Skeletal muscle satellite cell (primary cell): ENCODE measurements at regions not wholly inside any gene's neighbourhood (a gene's known extent, or its start where the extent isn't known, plus 50 kb on each side); places are given as distances from the start of the nearest gene placed in this dataset.

Source experiments
- H3K27me3 ChIP-seq: 2 replicates; pipeline ENCODE4 v1.7.0; 2013; ENCODE audit warnings: low read length; ENCODE audit not compliant: control insufficient read depth, insufficient read depth
- H3K36me3 ChIP-seq: 2 replicates; pipeline ENCODE4 v1.7.0; 2013; ENCODE audit warnings: mild to moderate bottlenecking, control low read depth, low read length; ENCODE audit not compliant: insufficient read depth
- H3K4me1 ChIP-seq: 2 replicates; pipeline ENCODE4 v1.7.0; 2013; ENCODE audit warnings: low read length; ENCODE audit not compliant: control insufficient read depth, insufficient read depth
- H3K4me2 ChIP-seq: 2 replicates; pipeline ENCODE4 v1.7.0; 2013; ENCODE audit warnings: mild to moderate bottlenecking, low read length
- H3K4me3 ChIP-seq: 2 replicates; pipeline ENCODE4 v1.7.0; 2013; ENCODE audit warnings: low read length
- H3K9ac ChIP-seq: 2 replicates; pipeline ENCODE4 v1.7.0; 2013; ENCODE audit warnings: mild to moderate bottlenecking, low read depth, low read length, moderate library complexity
- H3K9me3 ChIP-seq: replicated peaks from 2 replicates; pipeline ENCODE4 v1.7.0; 2013; ENCODE audit warnings: mild to moderate bottlenecking, control low read depth, low read length

- Histone ChIP-seq H3K9ac (no peak overlapping the region), H3K4me1 (no peaks in the 10 kb centered on the region), H3K27me3 (no peaks in the 10 kb centered on the region), H3K4me2 (no peak overlapping the region), H3K36me3 (no peaks in the 10 kb centered on the region), H3K9me3 (no peaks in the 10 kb centered on the region), H3K4me3 (no peak overlapping the region)
Measured at GRCh38 chr17:72530454-72530853, 409.6 kb downstream of the SOX9 start.

- Histone ChIP-seq H3K36me3 (no peaks in the 10 kb centered on the region), H3K9ac (no peak overlapping the region), H3K27me3 (no peaks in the 10 kb centered on the region)
Measured at GRCh38 chr17:72531729-72532128, 410.9 kb downstream of the SOX9 start.

GRCh38 chr17:72534265-72534664, 413.4 kb downstream of the SOX9 start:
- no peaks in the 10 kb centered on the region for H3K27me3 ChIP-seq
- no peaks in the 10 kb centered on the region for H3K4me1 ChIP-seq
- H3K9me3 ChIP-seq: no peaks in the 10 kb centered on the region
- H3K36me3 ChIP-seq: no peaks in the 10 kb centered on the region
- H3K9ac ChIP-seq: no peak overlapping the region
- no peak overlapping the region for H3K4me3 ChIP-seq
- H3K4me2 ChIP-seq: no peak overlapping the region

More at GRCh38 chr17:72531729-72532128, 410.9 kb downstream of the SOX9 start:
- no peaks in the 10 kb centered on the region for H3K9me3 ChIP-seq
- H3K4me3 ChIP-seq: no peak overlapping the region
- H3K4me1 ChIP-seq: no peaks in the 10 kb centered on the region
- H3K4me2 ChIP-seq: no peak overlapping the region

- Histone ChIP-seq H3K4me2 (no peak overlapping the region), H3K4me1 (peaks cover 2% of the 10 kb centered on the region), H3K36me3 (no peaks in the 10 kb centered on the region), H3K9ac (no peak overlapping the region), H3K4me3 (no peak overlapping the region), H3K9me3 (no peaks in the 10 kb centered on the region), H3K27me3 (no peaks in the 10 kb centered on the region)
Measured at GRCh38 chr17:72534776-72535175, 414.0 kb downstream of the SOX9 start.

- no peak overlapping the region for H3K9ac ChIP-seq
- H3K36me3 ChIP-seq: no peaks in the 10 kb centered on the region
- peaks cover 7% of the 10 kb centered on the region for H3K4me1 ChIP-seq
- H3K27me3 ChIP-seq: no peaks in the 10 kb centered on the region
- H3K4me2 ChIP-seq: no peak overlapping the region
- H3K4me3 ChIP-seq: no peak overlapping the region
- H3K9me3 ChIP-seq: no peaks in the 10 kb centered on the region
Measured at GRCh38 chr17:72535346-72535745, 414.5 kb downstream of the SOX9 start.

GRCh38 chr17:72535779-72536178, 415.0 kb downstream of the SOX9 start:
- H3K9ac ChIP-seq: no peak overlapping the region
- no peaks in the 10 kb centered on the region for H3K9me3 ChIP-seq
- peaks cover 10% of the 10 kb centered on the region for H3K4me1 ChIP-seq
- no peak overlapping the region for H3K4me2 ChIP-seq
- no peaks in the 10 kb centered on the region for H3K27me3 ChIP-seq
- no peaks in the 10 kb centered on the region for H3K36me3 ChIP-seq
- no peak overlapping the region for H3K4me3 ChIP-seq

- H3K4me1 ChIP-seq: peaks cover 10% of the 10 kb centered on the region
Measured at GRCh38 chr17:72536788-72537187, 416.0 kb downstream of the SOX9 start.

GRCh38 chr17:72538443-72538842, 417.6 kb downstream of the SOX9 start:
- no peak overlapping the region for H3K4me3 ChIP-seq
- H3K4me2 ChIP-seq: no peak overlapping the region
- H3K9ac ChIP-seq: no peak overlapping the region
- H3K9me3 ChIP-seq: no peaks in the 10 kb centered on the region
- H3K4me1 ChIP-seq: peaks cover 10% of the 10 kb centered on the region
- H3K36me3 ChIP-seq: no peaks in the 10 kb centered on the region
- no peaks in the 10 kb centered on the region for H3K27me3 ChIP-seq

More at GRCh38 chr17:72536788-72537187, 416.0 kb downstream of the SOX9 start:
- no peaks in the 10 kb centered on the region for H3K9me3 ChIP-seq
- H3K4me3 ChIP-seq: no peak overlapping the region
- no peak overlapping the region for H3K9ac ChIP-seq
- no peaks in the 10 kb centered on the region for H3K36me3 ChIP-seq
- H3K27me3 ChIP-seq: no peaks in the 10 kb centered on the region
- no peak overlapping the region for H3K4me2 ChIP-seq

- no peak overlapping the region for H3K4me3 ChIP-seq
- no peak overlapping the region for H3K4me2 ChIP-seq
- H3K27me3 ChIP-seq: no peaks in the 10 kb centered on the region
- peaks cover 10% of the 10 kb centered on the region for H3K4me1 ChIP-seq
- no peak overlapping the region for H3K9ac ChIP-seq
- H3K36me3 ChIP-seq: no peaks in the 10 kb centered on the region
- no peaks in the 10 kb centered on the region for H3K9me3 ChIP-seq
Measured at GRCh38 chr17:72538901-72539352, 418.1 kb downstream of the SOX9 start.

- Histone ChIP-seq H3K4me1 (peaks cover 10% of the 10 kb centered on the region), H3K4me3 (peak overlapping the region; percentile 50), H3K9ac (peak overlapping the region; percentile 68), H3K4me2 (peak overlapping the region; percentile 79), H3K27me3 (no peaks in the 10 kb centered on the region), H3K9me3 (no peaks in the 10 kb centered on the region), H3K36me3 (no peaks in the 10 kb centered on the region)
Measured at GRCh38 chr17:72539981-72540897, 419.4 kb downstream of the SOX9 start.

- Histone ChIP-seq H3K9me3 (no peaks in the 10 kb centered on the region), H3K9ac (no peak overlapping the region), H3K4me3 (no peak overlapping the region)
Measured at GRCh38 chr17:72542317-72542716, 421.5 kb downstream of the SOX9 start.

GRCh38 chr17:72545766-72546165, 424.9 kb downstream of the SOX9 start:
- Histone ChIP-seq H3K9me3 (no peaks in the 10 kb centered on the region), H3K27me3 (no peaks in the 10 kb centered on the region), H3K4me3 (no peak overlapping the region), H3K9ac (no peak overlapping the region), H3K36me3 (no peaks in the 10 kb centered on the region), H3K4me1 (no peaks in the 10 kb centered on the region), H3K4me2 (no peak overlapping the region)

More at GRCh38 chr17:72542317-72542716, 421.5 kb downstream of the SOX9 start:
- Histone ChIP-seq H3K4me1 (peaks cover 10% of the 10 kb centered on the region), H3K4me2 (no peak overlapping the region), H3K36me3 (no peaks in the 10 kb centered on the region), H3K27me3 (no peaks in the 10 kb centered on the region)
